ENCODE measurements at regions not wholly inside any gene's neighbourhood (a gene's known extent, or its start where the extent isn't known, plus 50 kb on each side); places are given as distances from the start of the nearest gene placed in this dataset.
"Not testable (repeated sequence)": the region's sequence is repeated elsewhere in the genome, so short reads cannot be mapped to it uniquely, and the experiment has no call there.

GRCh38 chr1:120503284-120503683, 88.4 kb downstream of the NBPF8 start:
- TF ChIP-seq, protein P1, sequence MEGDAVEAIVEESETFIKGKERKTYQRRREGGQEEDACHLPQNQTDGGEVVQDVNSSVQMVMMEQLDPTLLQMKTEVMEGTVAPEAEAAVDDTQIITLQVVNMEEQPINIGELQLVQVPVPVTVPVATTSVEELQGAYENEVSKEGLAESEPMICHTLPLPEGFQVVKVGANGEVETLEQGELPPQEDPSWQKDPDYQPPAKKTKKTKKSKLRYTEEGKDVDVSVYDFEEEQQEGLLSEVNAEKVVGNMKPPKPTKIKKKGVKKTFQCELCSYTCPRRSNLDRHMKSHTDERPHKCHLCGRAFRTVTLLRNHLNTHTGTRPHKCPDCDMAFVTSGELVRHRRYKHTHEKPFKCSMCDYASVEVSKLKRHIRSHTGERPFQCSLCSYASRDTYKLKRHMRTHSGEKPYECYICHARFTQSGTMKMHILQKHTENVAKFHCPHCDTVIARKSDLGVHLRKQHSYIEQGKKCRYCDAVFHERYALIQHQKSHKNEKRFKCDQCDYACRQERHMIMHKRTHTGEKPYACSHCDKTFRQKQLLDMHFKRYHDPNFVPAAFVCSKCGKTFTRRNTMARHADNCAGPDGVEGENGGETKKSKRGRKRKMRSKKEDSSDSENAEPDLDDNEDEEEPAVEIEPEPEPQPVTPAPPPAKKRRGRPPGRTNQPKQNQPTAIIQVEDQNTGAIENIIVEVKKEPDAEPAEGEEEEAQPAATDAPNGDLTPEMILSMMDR (conservative IDR thresholded peaks at IDR 0.05; ENCODE audit: low read depth, low read length): not testable (repeated sequence)
- TF ChIP-seq EZH2 (IDR thresholded peaks at IDR 0.05; ENCODE audit: borderline replicate concordance, low read depth, low read length, poor library complexity, severe bottlenecking): not testable (repeated sequence)
